GM21723 (cell line): ENCODE measurements at regions not wholly inside any gene's neighbourhood (a gene's known extent, or its start where the extent isn't known, plus 50 kb on each side); places are given as distances from the start of the nearest gene placed in this dataset.
"Not testable (repeated sequence)": the region's sequence is repeated elsewhere in the genome, so short reads cannot be mapped to it uniquely, and the experiment has no call there.

Experiments used
- ATAC-seq: cut with Tn5 transposase; IDR thresholded peaks from one replicate; pipeline ENCODE4 v1.9.1; 2021; ENCODE audit warnings: mild to moderate bottlenecking, moderate library complexity; ENCODE audit not compliant: unreplicated experiment

GRCh38 chr15:22200417-22200816 lies 120.1 kb downstream of the OR4M2 start:
- not testable (repeated sequence) for ATAC-seq

GRCh38 chr15:22201993-22202659 lies 121.8 kb downstream of the OR4M2 start:
- ATAC-seq = not testable (repeated sequence)

GRCh38 chr15:22203208-22203607 lies 122.9 kb downstream of the OR4M2 start:
- peak; percentile 72 for ATAC-seq

GRCh38 chr15:22209086-22209485 lies 128.8 kb downstream of the OR4M2 start:
- ATAC-seq = not testable (repeated sequence)

GRCh38 chr15:22222596-22222995 lies 142.3 kb downstream of the OR4M2 start:
- not testable (repeated sequence) for ATAC-seq

- no peak for ATAC-seq
Measured at GRCh38 chr15:22224241-22224671, 143.9 kb downstream of the OR4M2 start.

GRCh38 chr15:22224961-22225360 lies 144.6 kb downstream of the OR4M2 start:
- not testable (repeated sequence) for ATAC-seq

- no peak for ATAC-seq
Measured at GRCh38 chr15:22226034-22226790, 145.9 kb downstream of the OR4M2 start.

- ATAC-seq = no peak
Measured at GRCh38 chr15:22227411-22228100, 147.2 kb downstream of the OR4M2 start.

GRCh38 chr15:22228101-22228762 lies 147.9 kb downstream of the OR4M2 start:
- no peak for ATAC-seq

- no peak for ATAC-seq
Measured at GRCh38 chr15:22229990-22230819, 149.9 kb downstream of the OR4M2 start.

- ATAC-seq = no peak
Measured at GRCh38 chr15:22231603-22232002, 151.3 kb downstream of the OR4M2 start.

GRCh38 chr15:22232675-22233074 lies 152.3 kb downstream of the OR4M2 start:
- ATAC-seq = no peak

- not testable (repeated sequence) for ATAC-seq
Measured at GRCh38 chr15:22235261-22235930, 155.1 kb downstream of the OR4M2 start.

- ATAC-seq = no peak
Measured at GRCh38 chr15:22236469-22236868, 156.1 kb downstream of the OR4M2 start.

- no peak for ATAC-seq
Measured at GRCh38 chr15:22237891-22238275, 157.6 kb downstream of the OR4M2 start.

- ATAC-seq = not testable (repeated sequence)
Measured at GRCh38 chr15:22238276-22238958, 158.1 kb downstream of the OR4M2 start.

GRCh38 chr15:22238959-22239805 lies 158.9 kb downstream of the OR4M2 start:
- not testable (repeated sequence) for ATAC-seq
